GM06990 (cell line): ENCODE measurements at regions not wholly inside any gene's neighbourhood (a gene's known extent, or its start where the extent isn't known, plus 50 kb on each side); places are given as distances from the start of the nearest gene placed in this dataset.

Source experiments
- DNase-seq: peaks from one replicate; pipeline ENCODE4 v3.0.0-alpha.2; 2011; ENCODE audit not compliant: insufficient read length; ENCODE audit errors: extremely low read depth
- H3K27me3 ChIP-seq: replicated peaks from 2 replicates; pipeline ENCODE4 v1.6.0; 2011; ENCODE audit warnings: low read length; ENCODE audit not compliant: control insufficient read depth, insufficient read depth
- H3K36me3 ChIP-seq: 2 replicates; pipeline ENCODE4 v1.5.1; 2011; ENCODE audit warnings: low read length; ENCODE audit not compliant: control insufficient read depth, insufficient read depth
- H3K4me3 ChIP-seq: replicated peaks from 2 replicates; pipeline ENCODE4 v1.5.1; 2011; ENCODE audit warnings: low read depth, mild to moderate bottlenecking, control low read depth, low read length
- CTCF ChIP-seq: IDR thresholded peaks from 2 replicates; pipeline ENCODE4 v1.5.1; 2011; ENCODE audit warnings: low read length, control low read depth, mild to moderate bottlenecking, inconsistent platforms; ENCODE audit not compliant: insufficient read depth, poor library complexity, severe bottlenecking

- Histone ChIP-seq H3K27me3 (no peaks in the 10 kb centered on the region), H3K36me3 (no peaks in the 10 kb centered on the region), H3K4me3 (no peak overlapping the region)
- no peak for TF ChIP-seq CTCF
- DNase-seq: no peak
Observed at GRCh38 chr17:37847102-37847501, 77.1 kb upstream of the TBC1D3K start.

GRCh38 chr17:37844977-37845293, 79.3 kb upstream of the TBC1D3K start:
- no peaks in the 10 kb centered on the region for H3K27me3 ChIP-seq
- H3K4me3 ChIP-seq: no peak overlapping the region
- no peaks in the 10 kb centered on the region for H3K36me3 ChIP-seq
- no peak for DNase-seq
- no peak for TF ChIP-seq CTCF

- Histone ChIP-seq H3K4me3 (no peak overlapping the region), H3K27me3 (no peaks in the 10 kb centered on the region), H3K36me3 (no peaks in the 10 kb centered on the region)
- peak; percentile 93 for TF ChIP-seq CTCF
- DNase-seq: peak; percentile 72
Observed at GRCh38 chr17:37844158-37844976, 79.8 kb upstream of the TBC1D3K start.

- TF ChIP-seq CTCF: no peak
- DNase-seq: no peak
- H3K36me3 ChIP-seq: no peaks in the 10 kb centered on the region
- H3K4me3 ChIP-seq: no peak overlapping the region
- H3K27me3 ChIP-seq: no peaks in the 10 kb centered on the region
Observed at GRCh38 chr17:37842401-37842800, 81.8 kb upstream of the TBC1D3K start.

- no peaks in the 10 kb centered on the region for H3K36me3 ChIP-seq
- no peak for DNase-seq
- no peak for TF ChIP-seq CTCF
- H3K27me3 ChIP-seq: no peaks in the 10 kb centered on the region
- no peak overlapping the region for H3K4me3 ChIP-seq
Observed at GRCh38 chr17:37841232-37841631, 83.0 kb upstream of the TBC1D3K start.

GRCh38 chr17:37840576-37840975, 83.6 kb upstream of the TBC1D3K start:
- no peak for DNase-seq
- no peak for TF ChIP-seq CTCF
- no peaks in the 10 kb centered on the region for H3K27me3 ChIP-seq
- H3K4me3 ChIP-seq: no peak overlapping the region
- H3K36me3 ChIP-seq: no peaks in the 10 kb centered on the region
